Lower leg skin (tissue), 3 donors: ENCODE measurements at regions not wholly inside any gene's neighbourhood (a gene's known extent, or its start where the extent isn't known, plus 50 kb on each side); places are given as distances from the start of the nearest gene placed in this dataset.

ENCODE experiments used
- CTCF ChIP-seq, 3 donors: fragments of 450-650 bp; IDR thresholded peaks; one replicate each; pipeline ENCODE4 v1.5.1; 2016; ENCODE audit warnings: antibody characterized with exemption in 3 of 3, mild to moderate bottlenecking in 3 of 3, moderate library complexity in 2 of 3
- POLR2A ChIP-seq, 2 donors: fragments of 450-650 bp; IDR thresholded peaks; one replicate each; pipeline ENCODE4 v1.6.1; 2016 to 2017; ENCODE audit warnings: antibody characterized with exemption in 2 of 2, mild to moderate bottlenecking in 1 of 2, moderate library complexity in 1 of 2

DNA sequence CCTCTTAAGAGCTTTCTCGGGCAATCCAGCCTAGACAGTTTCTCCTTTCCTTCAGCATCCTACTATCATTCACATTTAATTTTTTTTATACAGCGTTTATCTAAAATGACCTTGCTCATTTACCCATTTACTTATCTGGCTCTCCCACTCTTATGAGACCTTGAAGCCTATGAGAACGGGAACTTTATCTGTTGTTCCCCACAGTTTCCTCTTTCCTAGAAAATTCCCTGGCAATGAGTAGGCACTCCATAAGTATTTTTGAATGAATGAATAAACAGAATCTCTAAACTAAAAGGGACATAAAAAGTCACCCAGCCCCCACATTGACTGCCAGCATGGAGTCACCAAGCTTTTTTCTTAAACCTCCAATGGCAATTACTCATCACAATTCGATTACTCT is 353.2 kb downstream of the METTL4 start:
- TF ChIP-seq CTCF (IDR thresholded peaks at IDR 0.05) (no peak), POLR2A (IDR thresholded peaks at IDR 0.05) (no peak)
